Hepatocyte (in vitro differentiated cells): ENCODE measurements at regions not wholly inside any gene's neighbourhood (a gene's known extent, or its start where the extent isn't known, plus 50 kb on each side); places are given as distances from the start of the nearest gene placed in this dataset.
A peak's percentile ranks its signal among the peaks of the same experiment; 100 is the strongest.

Source experiments
- DNase-seq: peaks from one replicate; pipeline ENCODE4 v3.0.0-alpha.2; 2016; ENCODE audit warnings: low spot score
- H2AFZ ChIP-seq: fragments of 200-600 bp; sonication (generic); 2 replicates; pipeline ENCODE4 v1.6.0; 2016; ENCODE audit warnings: antibody characterized with exemption, mild to moderate bottlenecking
- H3K27ac ChIP-seq: fragments of 200-600 bp; sonication (generic); 2 replicates; pipeline ENCODE4 v1.5.1; 2016; ENCODE audit warnings: mild to moderate bottlenecking
- H3K27me3 ChIP-seq: fragments of 200-600 bp; sonication (generic); 2 replicates; pipeline ENCODE4 v1.6.1; 2016
- H3K36me3 ChIP-seq: fragments of 200-600 bp; sonication (generic); replicated peaks from 2 replicates; pipeline ENCODE4 v1.5.1; 2016; ENCODE audit warnings: low read depth; ENCODE audit not compliant: insufficient read depth
- H3K4me1 ChIP-seq: fragments of 200-600 bp; sonication (generic); 2 replicates; pipeline ENCODE4 v1.5.1; 2016; ENCODE audit warnings: mild to moderate bottlenecking, moderate library complexity; ENCODE audit not compliant: insufficient read depth
- H3K4me2 ChIP-seq: fragments of 200-600 bp; sonication (generic); 2 replicates; pipeline ENCODE4 v1.6.0; 2016
- H3K4me3 ChIP-seq: fragments of 200-600 bp; sonication (generic); 2 replicates; pipeline ENCODE4 v1.5.1; 2016; ENCODE audit warnings: mild to moderate bottlenecking
- H3K79me2 ChIP-seq: fragments of 200-600 bp; sonication (generic); 2 replicates; pipeline ENCODE4 v1.6.0; 2017; ENCODE audit warnings: mild to moderate bottlenecking
- H3K9me2 ChIP-seq: fragments of 200-600 bp; sonication (generic); replicated peaks from 2 replicates; pipeline ENCODE4 v1.6.0; 2017; ENCODE audit warnings: mild to moderate bottlenecking; ENCODE audit not compliant: insufficient read depth
- H3K9me3 ChIP-seq: fragments of 200-600 bp; sonication (generic); 2 replicates; pipeline ENCODE4 v1.5.1; 2016; ENCODE audit warnings: low read depth, mild to moderate bottlenecking
- H4K20me1 ChIP-seq: fragments of 200-600 bp; sonication (generic); 2 replicates; pipeline ENCODE4 v1.6.0; 2016; ENCODE audit warnings: mild to moderate bottlenecking; ENCODE audit not compliant: insufficient read depth, poor library complexity, severe bottlenecking
- CTCF ChIP-seq: fragments of 200-600 bp; sonication (generic); IDR thresholded peaks from 2 replicates; pipeline ENCODE4 v1.5.1; 2016; ENCODE audit warnings: antibody characterized with exemption, mild to moderate bottlenecking; ENCODE audit not compliant: poor library complexity
- EZH2 ChIP-seq: fragments of 200-600 bp; sonication (generic); IDR thresholded peaks from 2 replicates; pipeline ENCODE4 v1.6.1; 2016; ENCODE audit warnings: antibody characterized with exemption, mild to moderate bottlenecking, borderline replicate concordance
- EZH2phosphoT487 ChIP-seq: fragments of 200-600 bp; sonication (generic); IDR thresholded peaks from one replicate; pipeline ENCODE4 v1.6.1; 2018; ENCODE audit warnings: antibody characterized with exemption, mild to moderate bottlenecking, low read depth, moderate library complexity; ENCODE audit not compliant: unreplicated experiment, severe bottlenecking
- WGBS: methylation state at CpG from one replicate; pipeline ENCODE4 v1.1.6; 2016; ENCODE audit warnings: low lambda C conversion rate; ENCODE audit errors: missing lambda C conversion rate; 5-methylcytosine and 5-hydroxymethylcytosine counted together

GRCh38 chr3:111269777-111270176, 198.2 kb downstream of the NECTIN3 start:
- 48% methylated on average over 2 of the region's 2 CpGs for WGBS
- Histone ChIP-seq H3K4me2 (no peak overlapping the region), H3K4me1 (no peaks in the 10 kb centered on the region), H3K79me2 (no peaks in the 10 kb centered on the region), H3K36me3 (no peaks in the 10 kb centered on the region), H2AFZ (no peak overlapping the region), H3K9me3 (no peaks in the 10 kb centered on the region), H3K9me2 (no peaks in the 10 kb centered on the region), H3K4me3 (no peak overlapping the region), H4K20me1 (no peaks in the 10 kb centered on the region), H3K27ac (no peak overlapping the region), H3K27me3 (no peaks in the 10 kb centered on the region)
- no peak for TF ChIP-seq CTCF
- TF ChIP-seq EZH2 = no peak
- TF ChIP-seq EZH2phosphoT487 = no peak
- no peak for DNase-seq

- TF ChIP-seq CTCF = peak; percentile 43
- TF ChIP-seq EZH2 = no peak
- H3K4me3 ChIP-seq = no peak overlapping the region
- H3K79me2 ChIP-seq = no peaks in the 10 kb centered on the region
- no peaks in the 10 kb centered on the region for H3K9me3 ChIP-seq
- no peaks in the 10 kb centered on the region for H3K36me3 ChIP-seq
- 11% methylated on average over 4 of the region's 4 CpGs for WGBS
- H4K20me1 ChIP-seq = no peaks in the 10 kb centered on the region
- no peak overlapping the region for H3K27ac ChIP-seq
- H3K4me2 ChIP-seq = peak overlapping the region; percentile 29
- H3K4me1 ChIP-seq = no peaks in the 10 kb centered on the region
- H3K9me2 ChIP-seq = no peaks in the 10 kb centered on the region
- H3K27me3 ChIP-seq = no peaks in the 10 kb centered on the region
- peak overlapping the region; percentile 3 for H2AFZ ChIP-seq
- peak; percentile 45 for DNase-seq
Measured at GRCh38 chr3:111277226-111277625, 205.6 kb downstream of the NECTIN3 start.

- Histone ChIP-seq H3K36me3 (no peaks in the 10 kb centered on the region), H3K4me1 (no peaks in the 10 kb centered on the region), H3K4me2 (no peak overlapping the region), H3K9me3 (no peaks in the 10 kb centered on the region), H4K20me1 (no peaks in the 10 kb centered on the region), H3K79me2 (no peaks in the 10 kb centered on the region), H3K4me3 (no peak overlapping the region), H2AFZ (no peak overlapping the region), H3K27ac (no peak overlapping the region), H3K27me3 (no peaks in the 10 kb centered on the region), H3K9me2 (no peaks in the 10 kb centered on the region)
- no peak for DNase-seq
- no peak for TF ChIP-seq EZH2
- TF ChIP-seq EZH2phosphoT487 = no peak
- TF ChIP-seq CTCF = no peak
Measured at GRCh38 chr3:111278959-111279358, 207.3 kb downstream of the NECTIN3 start.

GRCh38 chr3:111282024-111282423, 210.4 kb downstream of the NECTIN3 start:
- Histone ChIP-seq H2AFZ (no peak overlapping the region), H3K36me3 (no peaks in the 10 kb centered on the region), H4K20me1 (no peaks in the 10 kb centered on the region), H3K9me2 (no peaks in the 10 kb centered on the region), H3K4me3 (no peak overlapping the region), H3K4me2 (no peak overlapping the region), H3K79me2 (no peaks in the 10 kb centered on the region), H3K4me1 (no peaks in the 10 kb centered on the region), H3K9me3 (no peaks in the 10 kb centered on the region), H3K27ac (no peak overlapping the region), H3K27me3 (no peaks in the 10 kb centered on the region)
- TF ChIP-seq CTCF = no peak
- TF ChIP-seq EZH2 = no peak
- no peak for TF ChIP-seq EZH2phosphoT487
- WGBS = 76% methylated on average over 6 of the region's 6 CpGs
- no peak for DNase-seq
